Erythroblast (primary cell): ENCODE measurements at regions not wholly inside any gene's neighbourhood (a gene's known extent, or its start where the extent isn't known, plus 50 kb on each side); places are given as distances from the start of the nearest gene placed in this dataset.

Experiments used
- GATA1 ChIP-seq: IDR thresholded peaks from 2 replicates; pipeline ENCODE4 v1.6.1; 2011; ENCODE audit warnings: low read depth, mild to moderate bottlenecking, control low read depth, low read length, moderate library complexity
- POLR2A ChIP-seq: IDR thresholded peaks from 2 replicates; pipeline ENCODE4 v1.6.1; 2011; ENCODE audit warnings: mild to moderate bottlenecking, low read length

GRCh38 chr20:53676987-53677386, 83.3 kb upstream of the ZNF217 start:
- TF ChIP-seq POLR2A (no peak), GATA1 (no peak)
